GM23338 (cell line): ENCODE measurements at regions not wholly inside any gene's neighbourhood (a gene's known extent, or its start where the extent isn't known, plus 50 kb on each side); places are given as distances from the start of the nearest gene placed in this dataset.
"Not testable (repeated sequence)": the region's sequence is repeated elsewhere in the genome, so short reads cannot be mapped to it uniquely, and the experiment has no call there.

Source experiments
- ATAC-seq: fragments of 200-7000 bp; cut with Tn5 transposase; 3 replicates; pipeline ENCODE4 v1.9.1; 2020
- DNase-seq: peaks from one replicate; pipeline ENCODE4 v3.0.0-alpha.2; 2015; ENCODE audit warnings: low spot score
- H2AFZ ChIP-seq: fragments of 200-600 bp; sonication (generic); 2 replicates; pipeline ENCODE4 v1.8.0; 2016; ENCODE audit warnings: antibody characterized with exemption, mild to moderate bottlenecking, moderate library complexity
- H3F3A ChIP-seq: fragments of 200-600 bp; sonication (generic); replicated peaks from 2 replicates; pipeline ENCODE4 v1.8.0; 2017; ENCODE audit warnings: antibody characterized with exemption, mixed run types, low read depth
- H3K27ac ChIP-seq: fragments of 200-600 bp; sonication (generic); 2 replicates; pipeline ENCODE4 v1.6.1; 2016; ENCODE audit warnings: low read depth
- H3K27me3 ChIP-seq: fragments of 200-600 bp; sonication (generic); 2 replicates; pipeline ENCODE4 v1.8.0; 2016; ENCODE audit warnings: mild to moderate bottlenecking, mixed run types, moderate library complexity; ENCODE audit not compliant: insufficient read depth
- H3K36me3 ChIP-seq: fragments of 200-600 bp; sonication (generic); 2 replicates; pipeline ENCODE4 v1.8.0; 2016; ENCODE audit warnings: mild to moderate bottlenecking; ENCODE audit not compliant: insufficient read depth
- H3K4me1 ChIP-seq: fragments of 200-600 bp; sonication (generic); 2 replicates; pipeline ENCODE4 v1.8.0; 2016; ENCODE audit warnings: mild to moderate bottlenecking, moderate library complexity; ENCODE audit not compliant: insufficient read depth
- H3K4me2 ChIP-seq: fragments of 200-600 bp; sonication (generic); 2 replicates; pipeline ENCODE4 v1.7.1; 2017; ENCODE audit warnings: mixed run types
- H3K4me3 ChIP-seq: fragments of 200-600 bp; sonication (generic); 2 replicates; pipeline ENCODE4 v1.6.1; 2016; ENCODE audit warnings: mixed run types
- H3K79me2 ChIP-seq: fragments of 200-600 bp; sonication (generic); replicated peaks from 2 replicates; pipeline ENCODE4 v1.8.0; 2017; ENCODE audit warnings: mild to moderate bottlenecking; ENCODE audit not compliant: insufficient read depth
- H3K9me2 ChIP-seq: fragments of 200-600 bp; sonication (generic); 2 replicates; pipeline ENCODE4 v1.8.0; 2017; ENCODE audit not compliant: insufficient read depth
- H4K20me1 ChIP-seq: fragments of 200-600 bp; sonication (generic); replicated peaks from 2 replicates; pipeline ENCODE4 v1.8.0; 2017; ENCODE audit warnings: mild to moderate bottlenecking; ENCODE audit not compliant: insufficient read depth
- H3K27ac Mint-ChIP-seq: 2 replicates; pipeline ENCODE4 v1.8.0; 2020; ENCODE audit warnings: inconsistent platforms, mild to moderate bottlenecking, moderate library complexity, mixed read lengths
- H3K27me3 Mint-ChIP-seq: 3 replicates; pipeline ENCODE4 v1.8.0; 2022; ENCODE audit warnings: low read depth, mild to moderate bottlenecking, moderate library complexity, mixed read lengths, inconsistent platforms; ENCODE audit not compliant: insufficient read depth, poor library complexity
- H3K36me3 Mint-ChIP-seq: 3 replicates; pipeline ENCODE4 v1.8.0; 2021; ENCODE audit warnings: low read depth, mild to moderate bottlenecking, inconsistent platforms, moderate library complexity, mixed read lengths
- H3K4me1 Mint-ChIP-seq: 3 replicates; pipeline ENCODE4 v1.8.0; 2020; ENCODE audit warnings: mild to moderate bottlenecking, inconsistent platforms, mixed read lengths
- H3K4me3 Mint-ChIP-seq: 3 replicates; pipeline ENCODE4 v1.8.0; 2021; ENCODE audit warnings: moderate library complexity, mild to moderate bottlenecking, inconsistent platforms, mixed read lengths
- H3K9me3 Mint-ChIP-seq: 3 replicates; pipeline ENCODE4 v1.8.0; 2020; ENCODE audit warnings: moderate library complexity, mild to moderate bottlenecking, inconsistent platforms, mixed read lengths
- CTCF ChIP-seq, 2 experiments: fragments of 200-600 bp in 1 of 2; sonication (generic) in 1 of 2; conservative IDR thresholded peaks; 2 replicates each; pipeline versions ENCODE4 v1.5.1 to v1.6.1; 2016 to 2017; ENCODE audit warnings: antibody characterized with exemption in 2 of 2, low read depth in 2 of 2, mild to moderate bottlenecking in 2 of 2, moderate library complexity in 1 of 2
- EZH2 ChIP-seq: fragments of 200-600 bp; sonication (generic); IDR thresholded peaks from one replicate; pipeline ENCODE4 v1.8.0; 2017; ENCODE audit warnings: antibody characterized with exemption, mild to moderate bottlenecking, low read depth; ENCODE audit not compliant: unreplicated experiment
- EZH2phosphoT487 ChIP-seq: fragments of 200-600 bp; sonication (generic); IDR thresholded peaks from one replicate; pipeline ENCODE4 v1.8.1; 2018; ENCODE audit warnings: antibody characterized with exemption; ENCODE audit not compliant: unreplicated experiment
- JUNB ChIP-seq: IDR thresholded peaks from one replicate; pipeline ENCODE4 v1.6.1; 2016; ENCODE audit warnings: antibody characterized with exemption; ENCODE audit not compliant: unreplicated experiment
- REST ChIP-seq: IDR thresholded peaks from one replicate; pipeline ENCODE4 v1.6.1; 2018; ENCODE audit warnings: antibody characterized with exemption; ENCODE audit not compliant: unreplicated experiment
- STAT1 ChIP-seq: IDR thresholded peaks from one replicate; pipeline ENCODE4 v1.6.1; 2016; ENCODE audit warnings: antibody characterized with exemption; ENCODE audit not compliant: unreplicated experiment
- ZNF462 ChIP-seq: fragments of 250-450 bp; sonication (Bioruptor Pico); IDR thresholded peaks from 2 replicates; pipeline ENCODE4 v1.5.0; 2020; ENCODE audit warnings: mild to moderate bottlenecking, moderate library complexity

GRCh38 chr4:56575820-56576429, 70.3 kb downstream of the ARL9 start:
- Mint-ChIP-seq H3K27me3 (peaks cover 4% of the 10 kb centered on the region), H3K27ac (no peak overlapping the region), H3K36me3 (no peaks in the 10 kb centered on the region), H3K4me3 (no peak overlapping the region), H3K4me1 (no peaks in the 10 kb centered on the region), H3K9me3 (no peaks in the 10 kb centered on the region)
- H2AFZ ChIP-seq: no peak overlapping the region
- no peak overlapping the region for H3K4me3 ChIP-seq
- no peaks in the 10 kb centered on the region; the same call in 1 of the 2 replicates for H3K36me3 ChIP-seq
- H3K27me3 ChIP-seq: no peaks in the 10 kb centered on the region
- no peaks in the 10 kb centered on the region for H3K4me1 ChIP-seq
- TF ChIP-seq REST (no peak), CTCF (conservative IDR thresholded peaks at IDR 0.05; ENCODE audit: low read depth in 2 of 2) (peak; percentile 53 to 62), EZH2 (no peak), JUNB (no peak), EZH2phosphoT487 (no peak), ZNF462 (no peak), STAT1 (no peak)
- H3K9me2 ChIP-seq: no peaks in the 10 kb centered on the region
- no peak overlapping the region for H3K27ac ChIP-seq
- H3F3A ChIP-seq: no peaks in the 10 kb centered on the region
- H3K4me2 ChIP-seq: no peak overlapping the region
- no peaks in the 10 kb centered on the region for H3K79me2 ChIP-seq
- DNase-seq (peak; percentile 41), ATAC-seq (no peak)
- H4K20me1 ChIP-seq: no peaks in the 10 kb centered on the region

GRCh38 chr4:56592417-56592816, 86.8 kb downstream of the ARL9 start:
- not testable (repeated sequence) for H4K20me1 ChIP-seq, H3K36me3 Mint-ChIP-seq, H3K9me3 Mint-ChIP-seq, H3K27me3 Mint-ChIP-seq, H3K4me3 ChIP-seq, H2AFZ ChIP-seq, DNase-seq, H3K27me3 ChIP-seq, H3K4me1 ChIP-seq, H3K4me3 Mint-ChIP-seq, H3K4me1 Mint-ChIP-seq, H3K79me2 ChIP-seq, H3K27ac Mint-ChIP-seq, H3K27ac ChIP-seq, H3K36me3 ChIP-seq, H3K9me2 ChIP-seq, H3F3A ChIP-seq, H3K4me2 ChIP-seq
- peak; percentile 70 for ATAC-seq
